Peyer's patch (tissue), 4 donors: ENCODE measurements at regions not wholly inside any gene's neighbourhood (a gene's known extent, or its start where the extent isn't known, plus 50 kb on each side); places are given as distances from the start of the nearest gene placed in this dataset.

Experiments used
- CTCF ChIP-seq, 6 experiments: fragments of 450-650 bp in 4 of 6; fragments of 200-600 bp in 2 of 6; sonication (generic) in 1 of 6; IDR thresholded peaks; one replicate each; pipeline ENCODE4 v1.5.1; 2017 to 2019; ENCODE audit warnings: antibody characterized with exemption in 6 of 6, mild to moderate bottlenecking in 3 of 6, moderate library complexity in 1 of 6
- POLR2A ChIP-seq, 2 donors: fragments of 450-650 bp; IDR thresholded peaks; one replicate each; pipeline ENCODE4 v1.5.1; 2017; ENCODE audit warnings: antibody characterized with exemption in 2 of 2, mild to moderate bottlenecking in 2 of 2, moderate library complexity in 2 of 2

- TF ChIP-seq CTCF (IDR thresholded peaks at IDR 0.05) (no peak), POLR2A (IDR thresholded peaks at IDR 0.05) (no peak)
Observed at GRCh38 chr10:55242544-55242943, 441.5 kb upstream of the PCDH15 start.
